C4-2B (cell line): ENCODE measurements at regions not wholly inside any gene's neighbourhood (a gene's known extent, or its start where the extent isn't known, plus 50 kb on each side); places are given as distances from the start of the nearest gene placed in this dataset.
"Not testable (repeated sequence)": the region's sequence is repeated elsewhere in the genome, so short reads cannot be mapped to it uniquely, and the experiment has no call there.

Experiments used
- H3K27ac ChIP-seq: fragments of 450-650 bp; 2 replicates; pipeline ENCODE4 v1.5.1; 2017
- CTCF ChIP-seq: fragments of 450-650 bp; conservative IDR thresholded peaks from 2 replicates; pipeline ENCODE4 v1.5.1; 2017; ENCODE audit warnings: mild to moderate bottlenecking
- ZFX ChIP-seq: fragments of 450-650 bp; IDR thresholded peaks from 2 replicates; pipeline ENCODE4 v1.6.1; 2017

- H3K27ac ChIP-seq, result no peak overlapping the region
- no peak for TF ChIP-seq CTCF
- TF ChIP-seq ZFX, result no peak
Observed at GRCh38 chr5:30380228-30380627, 813.3 kb upstream of the CDH6 start.

- H3K27ac ChIP-seq, result no peak overlapping the region
- TF ChIP-seq CTCF (no peak), ZFX (no peak)
Observed at GRCh38 chr5:30376848-30377247, 816.6 kb upstream of the CDH6 start.

GRCh38 chr5:30368064-30368463 lies 825.4 kb upstream of the CDH6 start:
- TF ChIP-seq CTCF (no peak), ZFX (no peak)
- no peak overlapping the region for H3K27ac ChIP-seq

GRCh38 chr5:30365031-30365430 lies 828.5 kb upstream of the CDH6 start:
- H3K27ac ChIP-seq, result not testable (repeated sequence)

GRCh38 chr5:30357371-30357770 lies 836.1 kb upstream of the CDH6 start:
- TF ChIP-seq ZFX (no peak), CTCF (no peak)
- H3K27ac ChIP-seq, result no peak overlapping the region

- TF ChIP-seq ZFX (no peak), CTCF (no peak)
- H3K27ac ChIP-seq, result no peak overlapping the region
Observed at GRCh38 chr5:30355675-30356074, 837.8 kb upstream of the CDH6 start.

- TF ChIP-seq ZFX (no peak), CTCF (no peak)
- H3K27ac ChIP-seq, result no peak overlapping the region
Observed at GRCh38 chr5:30347858-30348257, 845.6 kb upstream of the CDH6 start.

GRCh38 chr5:30345539-30346345 lies 847.7 kb upstream of the CDH6 start:
- H3K27ac ChIP-seq, result not testable (repeated sequence)
